ENCODE measurements at regions not wholly inside any gene's neighbourhood (a gene's known extent, or its start where the extent isn't known, plus 50 kb on each side); places are given as distances from the start of the nearest gene placed in this dataset.
"Not testable (repeated sequence)": the region's sequence is repeated elsewhere in the genome, so short reads cannot be mapped to it uniquely, and the experiment has no call there.

GRCh38 chr12:8282181-8282580, 54.8 kb upstream of the FAM90A1 start:
- DNase-seq (ENCODE audit: low spot score); ATAC-seq (ENCODE audit: low FRiP score): not testable (repeated sequence)

GRCh38 chr12:8285681-8286080, 58.3 kb upstream of the FAM90A1 start:
- not testable (repeated sequence) for ATAC-seq (ENCODE audit: low FRiP score); DNase-seq (ENCODE audit: low spot score)

GRCh38 chr12:8291764-8292163, 64.3 kb upstream of the FAM90A1 start:
- DNase-seq (ENCODE audit: low spot score); ATAC-seq (ENCODE audit: low FRiP score): not testable (repeated sequence)

GRCh38 chr12:8294662-8295061, 67.2 kb upstream of the FAM90A1 start:
- not testable (repeated sequence) for ATAC-seq (ENCODE audit: low FRiP score); DNase-seq (ENCODE audit: low spot score)

- DNase-seq (ENCODE audit: low spot score); ATAC-seq (ENCODE audit: low FRiP score): not testable (repeated sequence)
Observed at GRCh38 chr12:8308611-8309010, 81.2 kb upstream of the FAM90A1 start.

- ATAC-seq (ENCODE audit: low FRiP score); DNase-seq (ENCODE audit: low spot score): not testable (repeated sequence)
Observed at GRCh38 chr12:8315997-8316396, 88.6 kb upstream of the FAM90A1 start.

GRCh38 chr12:8317675-8318074, 90.3 kb upstream of the FAM90A1 start:
- not testable (repeated sequence) for ATAC-seq (ENCODE audit: low FRiP score); DNase-seq (ENCODE audit: low spot score)

- DNase-seq (ENCODE audit: low spot score); ATAC-seq (ENCODE audit: low FRiP score): not testable (repeated sequence)
Observed at GRCh38 chr12:8320251-8320730, 92.9 kb upstream of the FAM90A1 start.

GRCh38 chr12:8320791-8321370, 93.5 kb upstream of the FAM90A1 start:
- DNase-seq (ENCODE audit: low spot score); ATAC-seq (ENCODE audit: low FRiP score): not testable (repeated sequence)

GRCh38 chr12:8325145-8325839, 97.9 kb upstream of the FAM90A1 start:
- DNase-seq (ENCODE audit: low spot score); ATAC-seq (ENCODE audit: low FRiP score): not testable (repeated sequence)

- not testable (repeated sequence) for ATAC-seq (ENCODE audit: low FRiP score); DNase-seq (ENCODE audit: low spot score)
Observed at GRCh38 chr12:8328835-8329234, 101.4 kb upstream of the FAM90A1 start.

GRCh38 chr12:8332373-8332772, 105.0 kb upstream of the FAM90A1 start:
- ATAC-seq (ENCODE audit: low FRiP score), result not testable (repeated sequence)

GRCh38 chr12:8351073-8351472, 104.7 kb upstream of the CLEC6A start:
- ATAC-seq (ENCODE audit: low FRiP score); DNase-seq (ENCODE audit: low spot score): not testable (repeated sequence)

More at GRCh38 chr12:8332373-8332772, 105.0 kb upstream of the FAM90A1 start:
- not testable (repeated sequence) for DNase-seq (ENCODE audit: low spot score)

- not testable (repeated sequence) for ATAC-seq (ENCODE audit: low FRiP score); DNase-seq (ENCODE audit: low spot score)
Observed at GRCh38 chr12:8354741-8355140, 101.0 kb upstream of the CLEC6A start.

GRCh38 chr12:8355531-8355930, 100.2 kb upstream of the CLEC6A start:
- ATAC-seq (ENCODE audit: low FRiP score); DNase-seq (ENCODE audit: low spot score): not testable (repeated sequence)

- DNase-seq (ENCODE audit: low spot score); ATAC-seq (ENCODE audit: low FRiP score): not testable (repeated sequence)
Observed at GRCh38 chr12:8373744-8374143, 82.0 kb upstream of the CLEC6A start.

- DNase-seq (ENCODE audit: low spot score); ATAC-seq (ENCODE audit: low FRiP score): not testable (repeated sequence)
Observed at GRCh38 chr12:8375122-8375521, 80.6 kb upstream of the CLEC6A start.

GRCh38 chr12:8377756-8378155, 78.0 kb upstream of the CLEC6A start:
- ATAC-seq (ENCODE audit: low FRiP score); DNase-seq (ENCODE audit: low spot score): not testable (repeated sequence)

- not testable (repeated sequence) for ATAC-seq (ENCODE audit: low FRiP score); DNase-seq (ENCODE audit: low spot score)
Observed at GRCh38 chr12:8382556-8382955, 73.2 kb upstream of the CLEC6A start.

GRCh38 chr12:8384686-8385085, 71.1 kb upstream of the CLEC6A start:
- ATAC-seq (ENCODE audit: low FRiP score); DNase-seq (ENCODE audit: low spot score): not testable (repeated sequence)
